HG03064 (cell line): ENCODE measurements at regions not wholly inside any gene's neighbourhood (a gene's known extent, or its start where the extent isn't known, plus 50 kb on each side); places are given as distances from the start of the nearest gene placed in this dataset.

ENCODE experiments used
- ATAC-seq: cut with Tn5 transposase; IDR thresholded peaks from one replicate; pipeline ENCODE4 v1.9.1; 2021; ENCODE audit warnings: low read depth; ENCODE audit not compliant: unreplicated experiment

- ATAC-seq = no peak
These were observed 134.5 kb downstream of the URB2 start for GRCh38 chr1:229760478-229760996.

DNA sequence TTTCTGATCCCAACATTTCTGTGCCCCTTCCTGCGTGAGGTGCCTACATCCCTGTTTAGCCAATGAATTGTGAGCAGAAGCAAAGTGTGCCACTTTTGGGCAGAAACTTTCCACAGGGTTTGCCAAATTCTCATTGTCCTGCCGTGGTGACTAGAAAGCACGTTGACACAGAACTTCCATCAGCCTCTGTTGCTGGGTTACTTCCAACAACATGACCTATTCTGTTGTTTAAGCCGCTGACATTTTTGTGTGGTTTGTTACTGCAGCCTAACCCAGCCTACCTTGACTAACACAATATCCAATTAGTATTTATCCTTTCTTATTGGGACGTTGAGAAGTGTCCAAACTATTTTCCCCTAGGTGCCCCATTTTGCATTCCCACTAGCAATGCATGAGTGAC, 136.8 kb downstream of the URB2 start:
- ATAC-seq = no peak

DNA sequence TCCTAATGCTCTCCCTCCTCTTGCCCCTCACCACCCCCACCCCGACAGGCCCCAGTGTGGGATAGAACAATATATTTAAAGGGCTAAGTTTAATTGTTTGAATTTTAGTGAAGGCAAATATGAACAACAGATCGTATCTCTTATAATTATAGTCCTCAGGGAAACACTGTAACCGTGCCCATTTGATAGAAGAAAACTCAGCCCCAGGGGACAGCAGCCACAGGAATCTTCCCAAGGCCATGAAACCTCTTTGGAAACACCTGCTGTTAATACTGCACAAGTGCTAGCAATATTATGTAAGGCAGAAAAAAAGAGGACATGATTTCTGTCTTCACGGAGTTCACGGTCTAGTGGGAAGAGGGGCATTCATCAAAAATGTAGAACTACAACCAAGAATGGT, 142.2 kb downstream of the URB2 start:
- no peak for ATAC-seq

DNA sequence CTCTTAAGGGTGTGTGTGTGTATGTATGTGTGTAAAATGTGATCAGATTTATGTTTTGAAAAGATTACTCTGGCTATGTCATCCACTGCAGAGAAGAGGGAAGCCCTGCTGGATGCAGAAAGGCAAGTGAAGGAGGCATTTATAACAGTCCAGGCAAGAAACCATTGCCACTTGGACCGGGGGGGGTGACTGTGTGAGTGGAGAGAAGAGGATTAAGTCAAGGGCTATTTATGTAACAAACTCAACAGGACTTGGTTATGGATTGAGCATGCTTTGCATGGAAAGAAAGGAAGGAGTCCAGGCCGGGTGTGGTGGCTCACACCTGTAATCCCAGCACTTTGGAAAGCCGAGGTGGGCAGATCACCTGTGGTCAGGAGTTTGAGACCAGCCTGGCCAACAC, 143.0 kb downstream of the URB2 start:
- no peak for ATAC-seq

- no peak for ATAC-seq
These were observed 143.8 kb downstream of the URB2 start for GRCh38 chr1:229769809-229770208.

- ATAC-seq = no peak
These were observed 152.7 kb downstream of the URB2 start for GRCh38 chr1:229778794-229779193.

DNA sequence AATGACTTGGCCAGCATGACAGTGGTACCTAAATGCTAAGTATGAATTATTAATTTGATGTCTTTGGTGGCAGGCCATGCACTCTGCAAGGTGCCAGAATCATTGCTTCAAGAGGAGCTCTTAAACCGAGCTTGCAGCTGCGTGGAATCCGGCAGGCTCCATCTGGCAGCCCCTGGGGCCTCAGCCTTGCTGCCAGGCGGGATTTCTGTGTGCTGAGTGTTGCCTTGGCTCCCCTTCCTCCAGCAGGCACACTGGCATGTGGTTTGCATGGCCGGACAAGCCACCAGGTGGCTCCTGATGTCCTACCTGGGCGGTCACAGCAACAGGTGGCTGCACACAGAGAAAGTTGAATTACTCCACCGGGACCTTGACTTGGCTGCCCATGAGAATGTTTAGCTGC, 155.4 kb downstream of the URB2 start:
- no peak for ATAC-seq

DNA sequence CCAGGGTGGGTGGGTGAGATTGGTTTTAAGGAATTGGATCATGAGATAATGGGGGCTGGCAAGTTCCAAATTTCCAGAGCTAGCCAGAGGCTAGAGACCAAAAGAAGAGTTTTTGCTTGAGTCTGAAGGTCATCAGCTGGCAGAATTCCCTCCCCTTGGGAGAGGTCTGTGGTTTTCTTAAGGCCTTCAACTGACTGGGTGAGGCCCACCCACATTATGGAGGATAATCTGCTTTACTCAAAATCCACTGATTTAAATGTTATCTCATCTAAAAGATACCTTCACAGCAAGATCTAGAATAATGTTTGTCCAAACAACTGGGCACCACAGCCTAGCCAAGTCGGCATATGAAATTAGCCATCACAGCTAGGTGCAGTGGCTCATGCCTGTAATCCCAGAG, 156.4 kb downstream of the URB2 start:
- no peak for ATAC-seq

DNA sequence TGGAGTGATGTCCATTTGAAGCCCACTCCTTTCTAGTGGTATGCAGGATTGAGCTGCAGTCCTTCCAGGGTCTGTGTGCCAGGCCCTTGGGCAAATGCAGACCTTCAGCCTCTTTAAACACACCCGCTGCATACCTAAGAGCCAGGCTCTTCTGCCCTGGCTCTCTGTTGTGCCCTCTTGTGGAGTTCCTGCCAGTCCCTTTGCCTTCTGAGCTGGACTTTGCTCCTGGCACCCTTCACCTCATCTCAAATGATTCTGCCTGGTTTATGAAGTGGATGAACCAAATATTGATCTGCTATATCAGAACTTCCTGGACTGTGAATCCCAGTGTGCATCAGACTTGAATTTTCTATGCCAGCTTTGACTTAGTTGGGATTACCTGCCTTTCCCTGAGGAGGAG, 158.8 kb downstream of the URB2 start:
- no peak for ATAC-seq

DNA sequence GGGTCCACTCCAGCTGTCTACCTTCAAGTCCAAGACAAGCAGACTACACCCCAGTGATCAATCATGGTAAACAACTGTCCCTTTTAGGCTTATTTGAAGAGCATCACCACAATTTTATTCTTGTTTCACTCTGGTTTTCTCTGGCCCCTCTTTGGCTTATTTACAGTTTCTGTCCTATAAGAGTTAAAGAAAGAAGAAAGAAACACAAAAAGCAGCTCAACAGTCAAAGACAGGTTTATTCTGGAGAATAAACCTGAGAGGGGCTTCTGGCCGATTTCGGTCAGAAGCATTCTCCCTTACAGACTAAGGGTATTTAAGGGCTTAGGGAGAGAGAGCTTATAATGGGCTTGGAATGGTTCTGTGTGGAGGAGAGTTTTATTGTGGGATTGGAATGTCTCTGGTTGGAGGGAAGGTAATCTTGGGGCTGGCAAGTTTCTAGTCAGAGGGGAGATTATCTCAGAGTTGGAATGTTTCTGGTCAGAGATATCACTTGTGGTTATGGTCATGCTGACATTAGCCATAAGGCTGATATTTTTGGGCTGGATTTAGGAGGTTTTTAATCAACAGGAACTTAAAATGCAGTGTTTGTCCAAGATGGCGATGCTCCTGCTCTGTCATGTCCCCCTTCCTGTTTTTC, 161.0 kb downstream of the URB2 start:
- no peak for ATAC-seq

DNA sequence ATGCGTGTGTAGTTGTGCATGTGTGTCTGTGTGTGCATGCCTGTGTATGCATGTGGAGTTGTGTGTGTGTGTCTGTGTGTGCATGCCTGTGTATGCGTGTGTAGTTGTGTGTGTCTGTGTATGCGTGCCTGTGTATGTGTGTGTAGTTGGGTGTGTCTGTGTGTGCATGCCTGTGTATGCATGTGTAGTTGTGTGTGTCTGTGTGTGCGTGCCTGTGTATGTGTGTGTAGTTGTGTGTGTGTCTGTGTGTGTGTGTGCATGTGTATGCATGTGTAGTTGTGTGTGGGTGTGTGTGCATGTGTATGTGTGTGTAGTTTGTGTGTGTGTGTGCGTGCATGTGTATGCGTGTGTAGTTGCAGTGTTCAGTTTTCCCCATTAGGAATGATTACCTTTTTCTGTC, 162.0 kb downstream of the URB2 start:
- ATAC-seq = no peak

DNA sequence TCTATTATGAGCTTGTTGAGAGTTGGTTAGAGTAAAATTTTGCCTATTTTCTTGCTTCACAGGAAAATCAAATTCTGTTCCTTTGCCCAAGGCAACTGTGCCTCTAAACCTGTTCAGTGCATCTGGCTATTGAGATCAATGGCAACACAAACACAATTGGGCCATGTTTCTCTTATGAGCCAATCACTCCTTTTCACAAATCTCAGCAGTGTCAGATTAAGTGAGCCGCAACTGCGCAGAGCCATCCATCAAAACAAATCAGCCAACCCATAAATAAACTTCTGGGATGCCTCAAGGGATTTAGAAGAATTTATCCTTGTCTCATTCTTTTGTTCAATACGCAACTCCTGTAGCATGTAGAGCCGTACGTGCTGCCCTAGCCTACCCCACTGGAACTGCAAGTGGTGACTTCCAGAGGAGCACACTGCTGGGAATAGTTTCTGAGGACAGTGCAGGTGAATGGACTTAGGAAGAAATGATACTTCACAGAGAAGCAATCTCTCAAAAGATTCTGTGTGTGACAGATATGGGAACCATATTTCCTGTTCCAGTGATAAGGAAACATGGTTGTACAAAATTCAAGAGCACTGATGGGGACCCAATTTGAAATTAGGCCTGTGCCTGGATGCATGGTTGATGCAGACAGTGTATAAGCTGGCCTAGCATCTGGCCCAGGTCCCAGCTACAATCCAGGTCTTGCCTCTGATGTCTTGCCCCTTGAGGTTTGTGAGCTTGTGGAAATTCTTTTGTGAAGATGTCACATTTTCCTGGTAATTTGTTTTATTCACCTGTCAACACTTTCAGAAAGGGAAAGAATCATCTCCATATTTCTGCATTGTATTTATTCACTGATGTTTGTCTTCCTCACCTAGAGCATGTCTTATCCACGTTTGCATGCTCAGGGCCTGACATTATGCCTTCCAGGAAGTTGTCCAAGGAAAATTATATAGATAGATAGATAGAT, 166.2 kb downstream of the URB2 start:
- no peak for ATAC-seq

GRCh38 chr1:229793488-229793887, 167.4 kb downstream of the URB2 start:
- no peak for ATAC-seq

- ATAC-seq = no peak
These were observed 172.5 kb downstream of the URB2 start for GRCh38 chr1:229798558-229798957.

DNA sequence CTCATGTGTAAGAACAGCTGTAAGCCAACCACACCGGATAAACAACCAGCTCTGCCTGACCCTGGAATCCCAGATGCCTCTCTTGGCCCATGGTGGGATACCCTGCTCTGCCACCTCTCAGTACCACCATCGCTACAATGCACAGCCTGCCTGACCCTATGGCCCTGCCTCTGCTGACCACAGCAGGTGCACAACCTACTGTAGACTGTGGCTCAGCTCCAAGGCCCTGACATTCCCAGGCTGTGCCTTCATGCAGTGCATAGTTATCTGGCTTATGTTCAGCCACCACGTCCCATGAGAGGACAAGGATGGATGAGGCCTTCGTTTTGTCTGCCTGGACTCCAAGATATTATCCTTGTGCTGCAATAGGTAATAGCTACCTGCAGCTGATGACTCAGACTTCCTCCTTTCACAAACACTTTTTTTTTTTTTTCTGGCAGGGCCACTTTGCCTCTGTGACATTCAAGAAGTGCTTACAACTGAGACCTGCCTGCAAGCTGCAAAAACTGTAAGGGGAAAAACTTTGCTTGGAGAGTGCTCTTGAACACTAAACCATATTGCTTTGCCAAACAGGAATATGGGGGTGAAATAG, 177.7 kb downstream of the URB2 start:
- no peak for ATAC-seq

GRCh38 chr1:229808272-229808671, 182.2 kb downstream of the URB2 start:
- no peak for ATAC-seq

- no peak for ATAC-seq
These were observed 184.1 kb downstream of the URB2 start for GRCh38 chr1:229810140-229810539.

GRCh38 chr1:229810961-229811360, 184.9 kb downstream of the URB2 start:
- no peak for ATAC-seq

- ATAC-seq = no peak
These were observed 186.1 kb downstream of the URB2 start for GRCh38 chr1:229812148-229812547.

DNA sequence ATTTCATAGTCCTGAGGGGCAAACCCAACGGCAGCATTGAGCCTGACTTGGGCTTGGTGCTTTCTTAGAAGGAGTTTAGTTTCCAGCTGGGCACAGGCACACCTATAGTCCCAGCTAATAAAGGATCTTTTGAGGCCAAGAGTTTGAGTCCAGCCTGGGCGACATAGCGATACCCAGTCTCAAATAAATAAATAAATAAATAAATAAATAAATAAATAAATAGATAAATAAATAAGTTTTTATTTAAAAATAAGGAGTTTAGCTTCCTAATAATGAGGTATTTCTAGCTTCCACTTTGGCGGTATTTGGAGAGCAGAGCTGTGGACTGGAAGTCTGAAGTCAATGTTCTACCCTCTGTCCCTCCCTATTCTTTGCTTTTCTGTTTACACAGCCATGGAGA, 186.6 kb downstream of the URB2 start:
- ATAC-seq = no peak

DNA sequence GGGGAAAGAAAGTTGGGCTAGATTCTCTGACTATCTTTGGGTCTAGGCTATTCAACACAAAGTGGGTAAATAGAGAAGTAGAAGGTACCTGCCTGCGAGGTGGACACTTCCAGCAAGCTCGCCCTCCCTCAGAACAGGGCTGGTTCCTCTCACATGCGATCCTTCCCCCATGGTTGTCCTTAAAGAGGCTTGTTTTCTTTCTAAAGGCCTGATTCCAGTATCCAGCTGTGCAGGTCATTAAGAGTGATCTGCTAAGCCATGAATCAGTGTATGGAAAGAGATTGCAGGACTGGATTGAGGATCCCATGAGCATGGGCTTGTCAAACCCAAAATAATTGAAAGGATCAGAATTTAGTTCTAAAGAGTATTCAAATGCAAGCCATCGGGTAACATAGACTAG, 189.0 kb downstream of the URB2 start:
- ATAC-seq = no peak
